ENCODE measurements at regions not wholly inside any gene's neighbourhood (a gene's known extent, or its start where the extent isn't known, plus 50 kb on each side); places are given as distances from the start of the nearest gene placed in this dataset.

DNA sequence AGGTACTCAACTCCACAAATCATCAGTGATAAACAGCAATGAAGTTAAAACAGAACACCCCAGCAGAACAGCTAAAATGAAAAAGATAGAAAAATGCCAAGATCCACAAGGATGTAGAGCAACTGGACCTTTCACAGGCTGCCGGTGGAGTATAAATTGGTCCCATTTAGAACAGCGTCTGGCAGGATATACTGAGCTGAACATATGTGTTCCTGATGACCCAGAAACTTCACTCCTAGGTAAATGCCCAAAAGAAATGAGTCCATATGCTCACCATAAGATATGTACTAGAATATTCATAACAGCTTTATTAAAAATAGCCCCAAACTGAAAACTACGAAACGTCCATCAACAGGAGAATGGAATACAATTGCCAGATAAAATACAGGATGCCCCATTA, 102.4 kb downstream of the OAT start:
- TF ChIP-seq, protein P1, sequence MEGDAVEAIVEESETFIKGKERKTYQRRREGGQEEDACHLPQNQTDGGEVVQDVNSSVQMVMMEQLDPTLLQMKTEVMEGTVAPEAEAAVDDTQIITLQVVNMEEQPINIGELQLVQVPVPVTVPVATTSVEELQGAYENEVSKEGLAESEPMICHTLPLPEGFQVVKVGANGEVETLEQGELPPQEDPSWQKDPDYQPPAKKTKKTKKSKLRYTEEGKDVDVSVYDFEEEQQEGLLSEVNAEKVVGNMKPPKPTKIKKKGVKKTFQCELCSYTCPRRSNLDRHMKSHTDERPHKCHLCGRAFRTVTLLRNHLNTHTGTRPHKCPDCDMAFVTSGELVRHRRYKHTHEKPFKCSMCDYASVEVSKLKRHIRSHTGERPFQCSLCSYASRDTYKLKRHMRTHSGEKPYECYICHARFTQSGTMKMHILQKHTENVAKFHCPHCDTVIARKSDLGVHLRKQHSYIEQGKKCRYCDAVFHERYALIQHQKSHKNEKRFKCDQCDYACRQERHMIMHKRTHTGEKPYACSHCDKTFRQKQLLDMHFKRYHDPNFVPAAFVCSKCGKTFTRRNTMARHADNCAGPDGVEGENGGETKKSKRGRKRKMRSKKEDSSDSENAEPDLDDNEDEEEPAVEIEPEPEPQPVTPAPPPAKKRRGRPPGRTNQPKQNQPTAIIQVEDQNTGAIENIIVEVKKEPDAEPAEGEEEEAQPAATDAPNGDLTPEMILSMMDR (IDR thresholded peaks at IDR 0.05): no peak
- TF ChIP-seq POLR2AphosphoS5 (IDR thresholded peaks at IDR 0.05): no peak

Measured in suprapubic skin (tissue), 3 donors.